Loucy (cell line): ENCODE measurements at regions not wholly inside any gene's neighbourhood (a gene's known extent, or its start where the extent isn't known, plus 50 kb on each side); places are given as distances from the start of the nearest gene placed in this dataset.

ENCODE experiments used
- H2AFZ ChIP-seq: fragments of 200-600 bp; sonication (generic); 2 replicates; pipeline ENCODE4 v1.6.0; 2016; ENCODE audit warnings: antibody characterized with exemption, mild to moderate bottlenecking, low read length, moderate library complexity
- H3F3A ChIP-seq: fragments of 200-600 bp; 2 replicates; pipeline ENCODE4 v1.6.0; 2016; ENCODE audit warnings: antibody characterized with exemption, low read depth, mild to moderate bottlenecking
- H3K27me3 ChIP-seq: fragments of 200-600 bp; sonication (generic); 2 replicates; pipeline ENCODE4 v1.6.1; 2014; ENCODE audit warnings: low read length, mild to moderate bottlenecking; ENCODE audit not compliant: insufficient read depth, poor library complexity, severe bottlenecking
- H3K36me3 ChIP-seq: fragments of 200-600 bp; sonication (generic); 2 replicates; pipeline ENCODE4 v1.6.1; 2016; ENCODE audit warnings: low read length; ENCODE audit not compliant: insufficient read depth
- H3K4me1 ChIP-seq: fragments of 200-600 bp; sonication (generic); 2 replicates; pipeline ENCODE4 v1.5.1; 2014; ENCODE audit warnings: low read length, mild to moderate bottlenecking; ENCODE audit not compliant: insufficient read depth, poor library complexity, severe bottlenecking
- H3K4me2 ChIP-seq: fragments of 200-600 bp; sonication (generic); 2 replicates; pipeline ENCODE4 v1.6.0; 2014; ENCODE audit warnings: antibody characterized with exemption, low read length, low read depth, mild to moderate bottlenecking; ENCODE audit not compliant: poor library complexity, severe bottlenecking
- H3K4me3 ChIP-seq: fragments of 200-600 bp; sonication (generic); 2 replicates; pipeline ENCODE4 v1.5.1; 2014; ENCODE audit warnings: low read length, mild to moderate bottlenecking, mixed read lengths; ENCODE audit not compliant: poor library complexity, severe bottlenecking
- H3K79me2 ChIP-seq: fragments of 200-600 bp; sonication (generic); 2 replicates; pipeline ENCODE4 v1.6.1; 2014; ENCODE audit warnings: low read length; ENCODE audit not compliant: insufficient read depth
- H3K9ac ChIP-seq: fragments of 200-600 bp; sonication (generic); 2 replicates; pipeline ENCODE4 v1.6.0; 2014; ENCODE audit warnings: mild to moderate bottlenecking, low read depth, low read length, moderate library complexity; ENCODE audit not compliant: poor library complexity, severe bottlenecking
- H3K9me2 ChIP-seq: fragments of 200-600 bp; sonication (generic); replicated peaks from 2 replicates; pipeline ENCODE4 v1.6.1; 2016; ENCODE audit warnings: low read depth, low read length, mixed read lengths
- H3K9me3 ChIP-seq: fragments of 200-600 bp; sonication (generic); 2 replicates; pipeline ENCODE4 v1.6.1; 2014; ENCODE audit warnings: mild to moderate bottlenecking, antibody characterized with exemption, low read length, low read depth; ENCODE audit not compliant: insufficient read depth
- H4K20me1 ChIP-seq: fragments of 200-600 bp; sonication (generic); 2 replicates; pipeline ENCODE4 v1.6.0; 2014; ENCODE audit warnings: antibody characterized with exemption, low read length, mild to moderate bottlenecking; ENCODE audit not compliant: insufficient read depth, poor library complexity, severe bottlenecking
- EZH2phosphoT487 ChIP-seq: fragments of 200-600 bp; IDR thresholded peaks from 2 replicates; pipeline ENCODE4 v1.6.1; 2018; ENCODE audit warnings: antibody characterized with exemption, mild to moderate bottlenecking, moderate library complexity, borderline replicate concordance
- TF ChIP-seq, protein P1 (sequence below): fragments of 200-600 bp; sonication (generic); conservative IDR thresholded peaks from 2 replicates; pipeline ENCODE4 v1.5.1; 2014; ENCODE audit warnings: mild to moderate bottlenecking, antibody characterized with exemption, low read length

DNA sequence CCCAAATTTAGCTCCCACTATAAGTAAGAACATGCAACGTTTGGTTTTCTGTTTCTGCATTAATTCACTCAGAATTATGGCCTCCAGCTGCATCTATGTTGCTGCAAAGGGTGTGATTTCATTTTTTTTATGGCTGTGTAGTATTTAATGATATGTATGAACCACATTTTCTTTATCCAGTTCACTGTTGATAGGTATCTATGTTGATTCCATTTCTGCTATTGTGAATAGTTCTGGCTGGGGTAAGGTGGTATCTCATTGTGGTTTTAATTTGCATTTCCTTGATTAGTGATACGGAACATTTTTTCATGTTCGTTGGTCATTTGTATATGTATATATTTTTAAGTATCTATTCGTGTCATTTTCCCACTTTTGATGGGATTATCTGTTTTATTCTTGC, 674.3 kb downstream of the NUP35 start:
- Histone ChIP-seq H3K79me2 (no peaks in the 10 kb centered on the region), H3K9me3 (peaks cover 3% of the 10 kb centered on the region; the same call in 1 of the 2 replicates), H3K4me3 (no peak overlapping the region), H3K9ac (no peak overlapping the region), H3K27me3 (no peaks in the 10 kb centered on the region), H3K36me3 (no peaks in the 10 kb centered on the region), H3K4me1 (no peaks in the 10 kb centered on the region), H4K20me1 (no peaks in the 10 kb centered on the region), H3K4me2 (no peak overlapping the region), H3K9me2 (no peaks in the 10 kb centered on the region), H2AFZ (no peak overlapping the region), H3F3A (no peaks in the 10 kb centered on the region)
- no peak for TF ChIP-seq EZH2phosphoT487
- TF ChIP-seq, protein P1, sequence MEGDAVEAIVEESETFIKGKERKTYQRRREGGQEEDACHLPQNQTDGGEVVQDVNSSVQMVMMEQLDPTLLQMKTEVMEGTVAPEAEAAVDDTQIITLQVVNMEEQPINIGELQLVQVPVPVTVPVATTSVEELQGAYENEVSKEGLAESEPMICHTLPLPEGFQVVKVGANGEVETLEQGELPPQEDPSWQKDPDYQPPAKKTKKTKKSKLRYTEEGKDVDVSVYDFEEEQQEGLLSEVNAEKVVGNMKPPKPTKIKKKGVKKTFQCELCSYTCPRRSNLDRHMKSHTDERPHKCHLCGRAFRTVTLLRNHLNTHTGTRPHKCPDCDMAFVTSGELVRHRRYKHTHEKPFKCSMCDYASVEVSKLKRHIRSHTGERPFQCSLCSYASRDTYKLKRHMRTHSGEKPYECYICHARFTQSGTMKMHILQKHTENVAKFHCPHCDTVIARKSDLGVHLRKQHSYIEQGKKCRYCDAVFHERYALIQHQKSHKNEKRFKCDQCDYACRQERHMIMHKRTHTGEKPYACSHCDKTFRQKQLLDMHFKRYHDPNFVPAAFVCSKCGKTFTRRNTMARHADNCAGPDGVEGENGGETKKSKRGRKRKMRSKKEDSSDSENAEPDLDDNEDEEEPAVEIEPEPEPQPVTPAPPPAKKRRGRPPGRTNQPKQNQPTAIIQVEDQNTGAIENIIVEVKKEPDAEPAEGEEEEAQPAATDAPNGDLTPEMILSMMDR: no peak

DNA sequence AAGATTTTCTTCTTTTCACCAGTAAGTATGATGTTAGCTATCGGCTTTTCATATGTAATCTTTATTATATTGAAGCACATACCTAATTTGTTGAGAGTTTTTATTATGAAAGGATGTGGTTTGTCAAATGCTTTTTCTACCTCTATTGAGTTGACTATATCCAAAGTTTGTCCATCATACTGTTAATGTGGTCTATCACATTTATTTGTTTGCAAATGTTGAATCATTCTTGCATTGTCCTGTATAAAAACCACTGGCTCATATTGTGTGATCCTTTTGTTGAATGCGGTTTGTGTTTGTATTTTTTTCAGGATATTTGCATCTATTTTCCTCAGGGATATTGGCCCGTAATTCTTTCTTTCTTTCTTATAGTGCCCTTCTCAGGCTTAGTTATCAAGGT, 675.5 kb downstream of the NUP35 start:
- H3K9me3 ChIP-seq: peaks cover 6% of the 10 kb centered on the region; the same call in 1 of the 2 replicates
- H4K20me1 ChIP-seq: no peaks in the 10 kb centered on the region
- H3K4me1 ChIP-seq: no peaks in the 10 kb centered on the region
- TF ChIP-seq EZH2phosphoT487: no peak
- TF ChIP-seq, protein P1: no peak
- H3F3A ChIP-seq: no peaks in the 10 kb centered on the region
- no peak overlapping the region for H2AFZ ChIP-seq
- H3K27me3 ChIP-seq: no peaks in the 10 kb centered on the region
- H3K4me2 ChIP-seq: no peak overlapping the region
- no peak overlapping the region for H3K4me3 ChIP-seq
- no peaks in the 10 kb centered on the region for H3K36me3 ChIP-seq
- H3K79me2 ChIP-seq: no peaks in the 10 kb centered on the region
- no peaks in the 10 kb centered on the region for H3K9me2 ChIP-seq
- H3K9ac ChIP-seq: no peak overlapping the region

DNA sequence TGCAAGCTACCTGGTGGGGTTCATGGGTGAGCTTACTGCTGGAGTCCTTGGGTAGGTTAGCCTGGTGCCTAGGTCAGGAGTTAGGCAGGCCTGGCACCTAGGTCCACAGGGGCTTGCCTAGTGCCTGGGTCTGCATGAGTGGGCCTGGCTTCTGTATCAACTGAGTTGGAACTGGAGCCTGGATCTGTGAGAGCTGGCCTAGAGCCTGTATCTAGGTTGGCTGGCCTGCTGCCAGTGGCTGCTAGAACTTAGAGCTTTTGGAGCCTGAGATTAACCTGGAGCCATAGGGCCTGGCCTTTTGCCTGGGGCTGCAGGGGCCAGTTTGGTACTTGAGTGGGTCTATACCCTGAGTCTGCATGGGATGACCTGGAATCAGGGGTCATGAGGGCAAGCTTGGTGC, 679.4 kb downstream of the NUP35 start:
- Histone ChIP-seq H3K27me3 (no peaks in the 10 kb centered on the region), H3F3A (no peaks in the 10 kb centered on the region), H3K9me2 (no peaks in the 10 kb centered on the region), H3K9me3 (peaks cover 6% of the 10 kb centered on the region; the same call in 1 of the 2 replicates), H3K4me2 (no peak overlapping the region), H3K79me2 (no peaks in the 10 kb centered on the region), H2AFZ (no peak overlapping the region), H3K36me3 (no peaks in the 10 kb centered on the region), H4K20me1 (no peaks in the 10 kb centered on the region), H3K9ac (no peak overlapping the region), H3K4me1 (no peaks in the 10 kb centered on the region), H3K4me3 (no peak overlapping the region)
- TF ChIP-seq, protein P1: no peak
- no peak for TF ChIP-seq EZH2phosphoT487
